PC-9 (cell line): ENCODE measurements at regions not wholly inside any gene's neighbourhood (a gene's known extent, or its start where the extent isn't known, plus 50 kb on each side); places are given as distances from the start of the nearest gene placed in this dataset.
"Not testable (repeated sequence)": the region's sequence is repeated elsewhere in the genome, so short reads cannot be mapped to it uniquely, and the experiment has no call there.

ENCODE experiments used
- BruUV-seq: library from RNA; stranded (reverse); fragments of 400-500 nt; replicated peaks from 2 replicates; lab custom pipeline; 2021; lab: Mats Ljungman, UMichigan
- CTCF ChIA-PET: fragments of 300-600 bp; sonication (Branson Sonifier 250); formaldehyde crosslinking; loops from one replicate; lab custom pipeline; 2022; ENCODE audit warnings: antibody characterized with exemption; lab: Charles Lee
- POLR2A ChIA-PET: fragments of 300-600 bp; sonication (Branson Sonifier 250); formaldehyde crosslinking; loops from one replicate; lab custom pipeline; 2022; ENCODE audit warnings: antibody characterized with exemption; ENCODE audit not compliant: unreplicated experiment; lab: Charles Lee
- DNase-seq, 2 experiments: peaks; one replicate each; pipeline versions ENCODE4 v3.0.0 to v3.0.0-alpha.2; 2015 to 2022; ENCODE audit warnings: mixed read lengths in 1 of 2
- H2AFZ ChIP-seq: fragments of 200-600 bp; sonication (generic); 2 replicates; pipeline ENCODE4 v1.8.1; 2017; ENCODE audit warnings: antibody characterized with exemption
- H3F3A ChIP-seq: fragments of 200-600 bp; sonication (generic); 2 replicates; pipeline ENCODE4 v1.8.1; 2017; ENCODE audit warnings: antibody characterized with exemption, mild to moderate bottlenecking, low read depth; ENCODE audit not compliant: insufficient read depth
- H3K27ac ChIP-seq: fragments of 200-600 bp; sonication (generic); 2 replicates; pipeline ENCODE4 v1.6.1; 2016; ENCODE audit warnings: mixed run types
- H3K27me3 ChIP-seq: fragments of 200-600 bp; sonication (generic); 2 replicates; pipeline ENCODE4 v1.6.1; 2016; ENCODE audit warnings: low read depth, mixed run types; ENCODE audit not compliant: insufficient read depth
- H3K36me3 ChIP-seq: fragments of 200-600 bp; sonication (generic); 2 replicates; pipeline ENCODE4 v1.6.1; 2016; ENCODE audit warnings: low read depth, mixed run types
- H3K4me1 ChIP-seq: fragments of 200-600 bp; sonication (generic); replicated peaks from 2 replicates; pipeline ENCODE4 v1.6.1; 2016; ENCODE audit warnings: mixed run types; ENCODE audit not compliant: insufficient read depth
- H3K4me2 ChIP-seq: fragments of 200-600 bp; sonication (generic); 2 replicates; pipeline ENCODE4 v1.6.1; 2017; ENCODE audit warnings: mixed run types
- H3K4me3 ChIP-seq: fragments of 200-600 bp; sonication (generic); 2 replicates; pipeline ENCODE4 v1.6.1; 2016; ENCODE audit warnings: mixed run types
- H3K79me2 ChIP-seq: fragments of 200-600 bp; sonication (generic); 2 replicates; pipeline ENCODE4 v1.6.1; 2017; ENCODE audit warnings: low read depth, mixed run types
- H3K9me2 ChIP-seq: fragments of 200-600 bp; sonication (generic); 2 replicates; pipeline ENCODE4 v1.8.1; 2017; ENCODE audit warnings: mild to moderate bottlenecking; ENCODE audit not compliant: insufficient read depth
- H3K9me3 ChIP-seq: fragments of 200-600 bp; sonication (generic); 2 replicates; pipeline ENCODE4 v1.8.1; 2016; ENCODE audit warnings: low read depth; ENCODE audit not compliant: insufficient read depth
- H4K20me1 ChIP-seq: fragments of 200-600 bp; sonication (generic); 2 replicates; pipeline ENCODE4 v1.8.1; 2017; ENCODE audit not compliant: insufficient read depth
- EZH2 ChIP-seq: fragments of 200-600 bp; sonication (generic); IDR thresholded peaks from 2 replicates; pipeline ENCODE4 v1.8.0; 2017; ENCODE audit warnings: antibody characterized with exemption, low read depth
- intact Hi-C: fragments of 100-400 bp; cut with micrococcal nuclease; formaldehyde crosslinking; loops from one replicate; pipeline ENCODE4 v1.10.0; 2022; ENCODE audit not compliant: unreplicated experiment
- TF ChIP-seq, protein P1 (sequence below): fragments of 200-600 bp; sonication (generic); conservative IDR thresholded peaks from 2 replicates; pipeline ENCODE4 v1.6.1; 2017; ENCODE audit warnings: mixed run types, antibody characterized with exemption, mild to moderate bottlenecking, moderate library complexity

DNA sequence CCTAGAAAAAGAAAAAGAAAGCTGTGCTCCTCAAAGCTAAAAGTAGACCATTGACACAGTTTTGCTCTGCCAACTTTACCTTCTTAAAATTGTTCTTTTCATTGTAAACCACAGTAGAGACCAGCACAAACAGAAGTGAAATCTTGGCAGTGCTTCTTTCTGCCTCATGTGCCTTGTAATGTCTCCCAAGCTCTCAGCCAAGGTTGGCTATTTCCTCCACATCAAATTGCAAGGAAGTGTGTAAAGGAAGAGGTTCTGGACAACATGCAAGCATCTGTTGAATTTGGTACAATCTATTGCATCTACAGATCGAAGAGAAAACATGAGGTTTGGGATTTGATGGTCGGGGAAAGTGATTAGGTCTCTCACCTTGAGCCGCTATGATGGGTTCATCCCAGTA lies 83.3 kb upstream of the PNPT1 start:
- H3K9me2 ChIP-seq, result no peaks in the 10 kb centered on the region; the same call in 1 of the 2 replicates
- TF ChIP-seq EZH2, result no peak
- TF ChIP-seq, protein P1, sequence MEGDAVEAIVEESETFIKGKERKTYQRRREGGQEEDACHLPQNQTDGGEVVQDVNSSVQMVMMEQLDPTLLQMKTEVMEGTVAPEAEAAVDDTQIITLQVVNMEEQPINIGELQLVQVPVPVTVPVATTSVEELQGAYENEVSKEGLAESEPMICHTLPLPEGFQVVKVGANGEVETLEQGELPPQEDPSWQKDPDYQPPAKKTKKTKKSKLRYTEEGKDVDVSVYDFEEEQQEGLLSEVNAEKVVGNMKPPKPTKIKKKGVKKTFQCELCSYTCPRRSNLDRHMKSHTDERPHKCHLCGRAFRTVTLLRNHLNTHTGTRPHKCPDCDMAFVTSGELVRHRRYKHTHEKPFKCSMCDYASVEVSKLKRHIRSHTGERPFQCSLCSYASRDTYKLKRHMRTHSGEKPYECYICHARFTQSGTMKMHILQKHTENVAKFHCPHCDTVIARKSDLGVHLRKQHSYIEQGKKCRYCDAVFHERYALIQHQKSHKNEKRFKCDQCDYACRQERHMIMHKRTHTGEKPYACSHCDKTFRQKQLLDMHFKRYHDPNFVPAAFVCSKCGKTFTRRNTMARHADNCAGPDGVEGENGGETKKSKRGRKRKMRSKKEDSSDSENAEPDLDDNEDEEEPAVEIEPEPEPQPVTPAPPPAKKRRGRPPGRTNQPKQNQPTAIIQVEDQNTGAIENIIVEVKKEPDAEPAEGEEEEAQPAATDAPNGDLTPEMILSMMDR, result no peak
- H3K79me2 ChIP-seq, result no peaks in the 10 kb centered on the region
- no peak overlapping the region for H3K4me2 ChIP-seq
- H2AFZ ChIP-seq, result no peak overlapping the region
- H3K4me1 ChIP-seq, result peaks cover 20% of the 10 kb centered on the region
- no peak overlapping the region for H3K4me3 ChIP-seq
- 0 out of 2 replicates have a peak, but pooled peaks cover 4% of the 10 kb centered on the region for H3F3A ChIP-seq
- peaks cover 4% of the 10 kb centered on the region; the same call in 1 of the 2 replicates for H3K9me3 ChIP-seq
- no peaks in the 10 kb centered on the region for H3K27me3 ChIP-seq
- BruUV-seq, result no TSS peak
- no peaks in the 10 kb centered on the region for H3K36me3 ChIP-seq
- intact Hi-C loops, result no loop called here
- H3K27ac ChIP-seq, result no peak overlapping the region
- H4K20me1 ChIP-seq, result no peaks in the 10 kb centered on the region
- ChIA-PET CTCF (no interaction called here), POLR2A (no interaction called here)
- DNase-seq, result no peak

DNA sequence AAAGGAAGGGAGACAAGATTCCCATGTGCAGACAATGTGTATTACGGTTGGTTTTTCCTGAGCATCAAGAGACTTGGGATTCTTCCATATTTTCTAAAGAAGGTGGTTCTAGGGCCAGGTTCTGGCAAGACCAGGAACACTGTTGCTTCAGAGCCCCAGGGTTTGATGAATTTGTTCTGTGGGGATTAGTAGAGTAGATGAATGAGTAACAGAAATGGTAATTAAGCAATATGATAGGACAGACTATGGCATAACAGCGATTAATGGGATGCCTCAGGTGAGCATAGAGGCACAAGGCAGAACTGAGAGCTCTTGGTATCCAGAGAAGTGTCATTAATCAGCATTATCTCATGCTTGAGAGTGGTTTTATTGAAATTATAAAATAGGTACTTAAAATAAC lies 82.8 kb upstream of the PNPT1 start:
- H3K4me2 ChIP-seq, result no peak overlapping the region
- H3K27me3 ChIP-seq, result no peaks in the 10 kb centered on the region
- no peak overlapping the region for H3K4me3 ChIP-seq
- DNase-seq, result no peak
- H3K9me3 ChIP-seq, result peaks cover 4% of the 10 kb centered on the region; the same call in 1 of the 2 replicates
- no peaks in the 10 kb centered on the region for H3K79me2 ChIP-seq
- no peaks in the 10 kb centered on the region for H3K36me3 ChIP-seq
- 0 out of 2 replicates have a peak, but pooled peaks cover 4% of the 10 kb centered on the region for H3F3A ChIP-seq
- intact Hi-C loops, result no loop called here
- H3K27ac ChIP-seq, result no peak overlapping the region
- no peaks in the 10 kb centered on the region for H4K20me1 ChIP-seq
- ChIA-PET POLR2A (no interaction called here), CTCF (no interaction called here)
- no peak overlapping the region for H2AFZ ChIP-seq
- no peak for TF ChIP-seq EZH2
- TF ChIP-seq, protein P1, result no peak
- H3K9me2 ChIP-seq, result no peaks in the 10 kb centered on the region; the same call in 1 of the 2 replicates
- no TSS peak for BruUV-seq
- H3K4me1 ChIP-seq, result peaks cover 20% of the 10 kb centered on the region

DNA sequence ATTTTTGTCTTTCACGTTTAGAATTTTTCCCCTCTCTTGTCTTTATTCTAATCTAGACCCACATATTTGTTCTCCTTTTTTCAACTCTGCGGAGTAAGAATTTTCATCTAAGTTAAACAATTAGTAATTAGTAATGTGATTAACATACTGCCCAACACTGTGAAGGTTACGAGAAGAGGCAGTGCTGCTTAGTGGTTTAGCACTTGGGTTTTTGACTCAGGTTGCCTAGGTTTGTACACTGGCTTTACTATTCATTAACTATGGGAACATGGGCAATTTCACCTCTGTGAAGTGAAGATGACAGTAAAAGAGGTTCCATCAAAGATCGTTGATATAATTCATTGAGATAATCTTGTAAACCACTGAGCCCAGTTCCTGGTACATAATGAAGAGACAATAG lies 82.2 kb upstream of the PNPT1 start:
- H3K79me2 ChIP-seq, result no peaks in the 10 kb centered on the region
- H3K4me2 ChIP-seq, result no peak overlapping the region
- 0 out of 2 replicates have a peak, but pooled peaks cover 4% of the 10 kb centered on the region for H3F3A ChIP-seq
- H3K27ac ChIP-seq, result no peak overlapping the region
- H3K9me2 ChIP-seq, result no peaks in the 10 kb centered on the region; the same call in 1 of the 2 replicates
- H3K4me3 ChIP-seq, result no peak overlapping the region
- BruUV-seq, result no TSS peak
- no peaks in the 10 kb centered on the region for H4K20me1 ChIP-seq
- H3K9me3 ChIP-seq, result peaks cover 4% of the 10 kb centered on the region; the same call in 1 of the 2 replicates
- H3K27me3 ChIP-seq, result no peaks in the 10 kb centered on the region
- ChIA-PET POLR2A (no interaction called here), CTCF (no interaction called here)
- intact Hi-C loops, result no loop called here
- no peak overlapping the region for H2AFZ ChIP-seq
- no peak for DNase-seq
- no peaks in the 10 kb centered on the region for H3K36me3 ChIP-seq
- H3K4me1 ChIP-seq, result peaks cover 20% of the 10 kb centered on the region
- TF ChIP-seq EZH2, result no peak
- TF ChIP-seq, protein P1, result no peak

DNA sequence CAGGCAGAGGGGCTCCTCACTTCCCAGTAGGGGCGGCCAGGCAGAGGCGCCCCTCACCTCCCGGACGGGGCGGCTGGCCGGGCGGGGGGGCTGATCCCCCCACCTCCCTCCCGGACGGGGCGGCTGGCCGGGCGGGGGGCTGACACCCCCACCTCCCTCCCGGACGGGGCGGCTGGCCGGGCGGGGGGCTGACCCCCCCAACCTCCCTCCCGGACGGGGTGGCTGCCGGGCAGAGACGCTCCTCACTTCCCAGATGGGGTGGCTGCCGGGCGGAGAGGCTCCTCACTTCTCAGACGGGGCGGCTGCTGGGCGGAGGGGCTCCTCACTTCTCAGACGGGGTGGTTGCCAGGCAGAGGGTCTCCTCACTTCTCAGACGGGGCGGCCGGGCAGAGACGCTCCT lies 80.0 kb upstream of the PNPT1 start:
- H2AFZ ChIP-seq, CTCF ChIA-PET, POLR2A ChIA-PET, H3K9me3 ChIP-seq, DNase-seq, H3K4me2 ChIP-seq, H4K20me1 ChIP-seq, H3K36me3 ChIP-seq, H3K79me2 ChIP-seq, H3K4me3 ChIP-seq, H3K4me1 ChIP-seq, H3K27me3 ChIP-seq, H3F3A ChIP-seq, H3K9me2 ChIP-seq, H3K27ac ChIP-seq, BruUV-seq: not testable (repeated sequence)
- intact Hi-C loops, result loop anchor here (5.0 kb wide), 2 partner anchors 149 to 359 kb away; partner anchors contain the start of gene EFEMP1
